Psoas muscle (tissue), 7 donors: ENCODE measurements at regions not wholly inside any gene's neighbourhood (a gene's known extent, or its start where the extent isn't known, plus 50 kb on each side); places are given as distances from the start of the nearest gene placed in this dataset.

Experiments
- ATAC-seq, 4 donors: fragments of 200-7000 bp; cut with Tn5 transposase; one replicate each; pipeline ENCODE4 v1.9.1; 2020; ENCODE audit warnings: moderate library complexity in 3 of 4, mild to moderate bottlenecking in 2 of 4
- DNase-seq, 2 donors: peaks; one replicate each; pipeline ENCODE4 v3.0.0-alpha.2; 2020
- H3K27ac ChIP-seq: fragments of 200-600 bp; one replicate; pipeline ENCODE4 v1.8.0; 2022
- H3K27me3 ChIP-seq, 3 donors: fragments of 200-600 bp in 1 of 3; one replicate each; pipeline versions ENCODE4 v1.6.1 to v1.8.0; 2013 to 2022; ENCODE audit warnings: low read length in 2 of 3, mild to moderate bottlenecking in 2 of 3, moderate library complexity in 1 of 3; ENCODE audit not compliant: insufficient read depth in 3 of 3
- H3K36me3 ChIP-seq, 2 donors: fragments of 200-600 bp in 1 of 2; one replicate each; pipeline versions ENCODE4 v1.6.1 to v1.8.0; 2013 to 2022; ENCODE audit warnings: low read depth in 1 of 2, mild to moderate bottlenecking in 1 of 2, moderate library complexity in 1 of 2; ENCODE audit not compliant: insufficient read depth in 1 of 2
- H3K4me1 ChIP-seq: fragments of 200-600 bp; one replicate; pipeline ENCODE4 v1.8.0; 2022
- H3K4me3 ChIP-seq: fragments of 200-600 bp; one replicate; pipeline ENCODE4 v1.8.0; 2022; ENCODE audit warnings: mild to moderate bottlenecking
- H3K9me3 ChIP-seq: fragments of 200-600 bp; one replicate; pipeline ENCODE4 v1.8.0; 2022
- CTCF ChIP-seq: fragments of 200-600 bp; IDR thresholded peaks from one replicate; pipeline ENCODE4 v1.8.0; 2022; ENCODE audit warnings: antibody characterized with exemption
- WGBS, 3 donors: extraction: QIAGEN DNeasy Blood & Tissue Kit; methylation state at CpG; one replicate each; pipeline versions ENCODE4 v1.1.6 to v1.1.7; 2013; 5-methylcytosine and 5-hydroxymethylcytosine counted together
- intact Hi-C, 2 donors: fragments of 100-400 bp; cut with DNase I; formaldehyde crosslinking; loops; one replicate each; pipeline versions ENCODE4 v1.11.0 to v1.14.2; 2022
- donor health status: healthy with polysubstance abuse.
- donor health status: DM: no; HTN: no; CAD: no; lungs with moderate emphysema.
- donor health status: Bipolar disorder and iron deficiency.
- donor health status: healthy.
- donor health status: DM: yes; HTN: yes; CAD: no.
- donor health status: DM: no; HTN: no; CAD: no.
- donor health status: DM: yes; HTN: yes; CAD: no.

- TF ChIP-seq CTCF = no peak
- H3K27ac ChIP-seq = no peak overlapping the region
- no peaks in the 10 kb centered on the region for H3K9me3 ChIP-seq
- no peak for DNase-seq
- 75 to 84% (median 77%) methylated on average over 3 of the region's 3 CpGs for WGBS, 3 donors
- intact Hi-C loops = no loop called here
- no peak for ATAC-seq
- H3K27me3 ChIP-seq = no peaks in the 10 kb centered on the region
- no peaks in the 10 kb centered on the region for H3K36me3 ChIP-seq
- no peaks in the 10 kb centered on the region for H3K4me1 ChIP-seq
- H3K4me3 ChIP-seq = no peak overlapping the region
Observed at GRCh38 chr4:184879271-184879670, 53.5 kb upstream of the ACSL1 start.

GRCh38 chr4:184882276-184882675 lies 56.5 kb upstream of the ACSL1 start:
- H3K4me1 ChIP-seq = no peaks in the 10 kb centered on the region
- DNase-seq (no peak), ATAC-seq (no peak)
- H3K36me3 ChIP-seq = no peaks in the 10 kb centered on the region
- TF ChIP-seq CTCF = no peak
- intact Hi-C loops = no loop called here
- WGBS, 3 donors = 83 to 85% (median 84%) methylated on average over 10 of the region's 10 CpGs
- no peak overlapping the region for H3K27ac ChIP-seq
- H3K27me3 ChIP-seq = no peaks in the 10 kb centered on the region
- no peaks in the 10 kb centered on the region for H3K9me3 ChIP-seq
- H3K4me3 ChIP-seq = no peak overlapping the region

GRCh38 chr4:184883024-184883423 lies 57.3 kb upstream of the ACSL1 start:
- Histone ChIP-seq H3K4me1 (no peaks in the 10 kb centered on the region), H3K9me3 (no peaks in the 10 kb centered on the region), H3K27ac (no peak overlapping the region), H3K27me3 (no peaks in the 10 kb centered on the region), H3K36me3 (no peaks in the 10 kb centered on the region), H3K4me3 (no peak overlapping the region)
- DNase-seq (no peak), ATAC-seq (no peak)
- TF ChIP-seq CTCF = no peak
- intact Hi-C loops = no loop called here
- 78 to 83% (median 80%) methylated on average over 6 of the region's 6 CpGs for WGBS, 3 donors

- no peak overlapping the region for H3K27ac ChIP-seq
- ATAC-seq (no peak), DNase-seq (no peak)
- WGBS, 3 donors = 67 to 72% (median 70%) methylated on average over 5 of the region's 5 CpGs
- intact Hi-C loops = no loop called here
- no peak for TF ChIP-seq CTCF
- no peaks in the 10 kb centered on the region for H3K4me1 ChIP-seq
- H3K36me3 ChIP-seq = no peaks in the 10 kb centered on the region
- no peaks in the 10 kb centered on the region for H3K27me3 ChIP-seq
- no peaks in the 10 kb centered on the region for H3K9me3 ChIP-seq
- H3K4me3 ChIP-seq = no peak overlapping the region
Observed at GRCh38 chr4:184884883-184885282, 59.1 kb upstream of the ACSL1 start.

- Histone ChIP-seq H3K27ac (no peak overlapping the region), H3K4me1 (no peaks in the 10 kb centered on the region), H3K36me3 (no peaks in the 10 kb centered on the region), H3K4me3 (no peak overlapping the region), H3K9me3 (no peaks in the 10 kb centered on the region), H3K27me3 (no peaks in the 10 kb centered on the region)
- no peak for TF ChIP-seq CTCF
- ATAC-seq (no peak), DNase-seq (no peak)
- WGBS, 3 donors = 86 to 91% (median 88%) methylated on average over 4 of the region's 4 CpGs
- intact Hi-C loops = no loop called here
Observed at GRCh38 chr4:184885602-184886001, 59.8 kb upstream of the ACSL1 start.
